HG03565 (cell line): ENCODE measurements at regions not wholly inside any gene's neighbourhood (a gene's known extent, or its start where the extent isn't known, plus 50 kb on each side); places are given as distances from the start of the nearest gene placed in this dataset.

Source experiments
- ATAC-seq: cut with Tn5 transposase; IDR thresholded peaks from one replicate; pipeline ENCODE4 v1.9.1; 2021; ENCODE audit warnings: mild to moderate bottlenecking, moderate library complexity; ENCODE audit not compliant: unreplicated experiment

GRCh38 chr13:97627566-97627965, 193.6 kb downstream of the RAP2A start:
- no peak for ATAC-seq

GRCh38 chr13:97629601-97630272, 195.8 kb downstream of the RAP2A start:
- ATAC-seq, result no peak

GRCh38 chr13:97630725-97631124, 196.8 kb downstream of the RAP2A start:
- no peak for ATAC-seq

- ATAC-seq, result peak; percentile 51
Observed at GRCh38 chr13:97631158-97631557, 197.2 kb downstream of the RAP2A start.

- no peak for ATAC-seq
Observed at GRCh38 chr13:97639236-97639635, 205.3 kb downstream of the RAP2A start.

GRCh38 chr13:97640268-97640667, 206.3 kb downstream of the RAP2A start:
- ATAC-seq, result no peak

GRCh38 chr13:97648171-97648880, 214.4 kb downstream of the RAP2A start:
- no peak for ATAC-seq

- no peak for ATAC-seq
Observed at GRCh38 chr13:97648881-97649224, 214.9 kb downstream of the RAP2A start.

- no peak for ATAC-seq
Observed at GRCh38 chr13:97653443-97654140, 219.6 kb downstream of the RAP2A start.

GRCh38 chr13:97654236-97654635, 220.3 kb downstream of the RAP2A start:
- no peak for ATAC-seq

- ATAC-seq, result no peak
Observed at GRCh38 chr13:97658556-97658955, 224.6 kb downstream of the RAP2A start.

GRCh38 chr13:97659602-97660001, 225.6 kb downstream of the RAP2A start:
- ATAC-seq, result no peak

GRCh38 chr13:97660594-97661260, 226.8 kb downstream of the RAP2A start:
- ATAC-seq, result no peak

- ATAC-seq, result no peak
Observed at GRCh38 chr13:97686594-97686993, 252.6 kb downstream of the RAP2A start.

- ATAC-seq, result no peak
Observed at GRCh38 chr13:97692628-97693027, 258.7 kb downstream of the RAP2A start.

- ATAC-seq, result no peak
Observed at GRCh38 chr13:97695684-97696083, 257.8 kb upstream of the IPO5 start.

GRCh38 chr13:97696921-97697320, 256.6 kb upstream of the IPO5 start:
- no peak for ATAC-seq

- ATAC-seq, result no peak
Observed at GRCh38 chr13:97700306-97700848, 253.1 kb upstream of the IPO5 start.

- no peak for ATAC-seq
Observed at GRCh38 chr13:97702614-97703013, 250.9 kb upstream of the IPO5 start.

GRCh38 chr13:97710797-97711196, 242.7 kb upstream of the IPO5 start:
- no peak for ATAC-seq

- ATAC-seq, result no peak
Observed at GRCh38 chr13:97712770-97713169, 240.7 kb upstream of the IPO5 start.
